ENCODE measurements at regions not wholly inside any gene's neighbourhood (a gene's known extent, or its start where the extent isn't known, plus 50 kb on each side); places are given as distances from the start of the nearest gene placed in this dataset.
"Not testable (repeated sequence)": the region's sequence is repeated elsewhere in the genome, so short reads cannot be mapped to it uniquely, and the experiment has no call there.

DNA sequence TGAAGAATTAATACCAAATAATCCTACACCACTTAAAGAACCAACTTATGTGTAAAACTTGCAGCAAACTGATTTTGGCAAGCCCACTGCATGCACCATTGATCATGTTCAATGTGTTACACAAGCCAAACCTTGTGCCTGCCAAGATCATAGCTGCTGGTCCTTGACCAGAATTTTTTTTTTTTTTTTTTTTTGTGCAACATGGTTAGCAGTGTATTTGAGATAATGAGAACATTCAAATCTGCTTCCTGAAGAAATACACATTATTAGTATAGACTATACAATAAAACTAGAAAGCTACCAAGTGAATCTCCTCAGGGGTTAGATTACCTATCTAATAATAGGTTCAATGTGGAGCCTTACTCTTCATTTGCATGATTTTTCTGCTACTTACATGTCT lies 421.0 kb downstream of the MRPL39 start:
- Histone ChIP-seq H3K36me3 (no peaks in the 10 kb centered on the region), H3K27me3 (no peaks in the 10 kb centered on the region), H3K4me1 (no peaks in the 10 kb centered on the region), H3K27ac (no peak overlapping the region), H3K4me3 (no peak overlapping the region), H3K9me3 (no peaks in the 10 kb centered on the region)
- TF ChIP-seq, protein P1, sequence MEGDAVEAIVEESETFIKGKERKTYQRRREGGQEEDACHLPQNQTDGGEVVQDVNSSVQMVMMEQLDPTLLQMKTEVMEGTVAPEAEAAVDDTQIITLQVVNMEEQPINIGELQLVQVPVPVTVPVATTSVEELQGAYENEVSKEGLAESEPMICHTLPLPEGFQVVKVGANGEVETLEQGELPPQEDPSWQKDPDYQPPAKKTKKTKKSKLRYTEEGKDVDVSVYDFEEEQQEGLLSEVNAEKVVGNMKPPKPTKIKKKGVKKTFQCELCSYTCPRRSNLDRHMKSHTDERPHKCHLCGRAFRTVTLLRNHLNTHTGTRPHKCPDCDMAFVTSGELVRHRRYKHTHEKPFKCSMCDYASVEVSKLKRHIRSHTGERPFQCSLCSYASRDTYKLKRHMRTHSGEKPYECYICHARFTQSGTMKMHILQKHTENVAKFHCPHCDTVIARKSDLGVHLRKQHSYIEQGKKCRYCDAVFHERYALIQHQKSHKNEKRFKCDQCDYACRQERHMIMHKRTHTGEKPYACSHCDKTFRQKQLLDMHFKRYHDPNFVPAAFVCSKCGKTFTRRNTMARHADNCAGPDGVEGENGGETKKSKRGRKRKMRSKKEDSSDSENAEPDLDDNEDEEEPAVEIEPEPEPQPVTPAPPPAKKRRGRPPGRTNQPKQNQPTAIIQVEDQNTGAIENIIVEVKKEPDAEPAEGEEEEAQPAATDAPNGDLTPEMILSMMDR (IDR thresholded peaks at IDR 0.05), result no peak
- no peak for TF ChIP-seq POLR2AphosphoS5 (IDR thresholded peaks at IDR 0.05; ENCODE audit: insufficient read depth in 1 of 2, low read depth in 1 of 2)
- no peak for TF ChIP-seq POLR2A (IDR thresholded peaks at IDR 0.05)
- intact Hi-C loops (cut with DNase I), result loop anchor here (10.0 kb wide), 1 partner anchor 59 kb away; no protein-coding TSS in a partner anchor
- DNase-seq (ENCODE audit: extremely low spot score in 2 of 2), result no peak

DNA sequence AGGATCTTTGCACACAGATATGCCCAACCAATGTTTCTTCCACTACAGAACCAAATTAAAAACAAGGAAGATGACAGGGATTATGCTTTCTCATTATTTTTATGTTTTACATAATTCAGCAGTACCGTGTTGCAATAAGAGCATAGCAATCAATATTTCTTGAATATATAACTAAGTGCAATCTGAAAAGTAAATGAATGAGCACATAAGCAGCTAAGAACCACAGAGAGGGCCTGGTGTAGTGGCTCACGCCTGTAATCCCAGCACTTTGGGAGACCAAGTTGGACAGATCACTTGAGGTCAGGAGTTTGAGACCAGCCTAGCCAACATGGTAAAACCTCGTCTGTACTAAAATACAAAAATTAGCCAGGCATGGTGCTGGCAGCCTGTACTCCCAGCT lies 423.7 kb downstream of the MRPL39 start:
- Histone ChIP-seq H3K9me3 (no peaks in the 10 kb centered on the region), H3K36me3 (no peaks in the 10 kb centered on the region), H3K27me3 (no peaks in the 10 kb centered on the region), H3K4me3 (no peak overlapping the region), H3K27ac (no peak overlapping the region), H3K4me1 (no peaks in the 10 kb centered on the region)
- intact Hi-C loops (cut with DNase I), result loop anchor here (10.0 kb wide), 1 partner anchor 61 kb away; no protein-coding TSS in a partner anchor
- TF ChIP-seq POLR2AphosphoS5 (IDR thresholded peaks at IDR 0.05; ENCODE audit: insufficient read depth in 1 of 2, low read depth in 1 of 2) (no peak), POLR2A (IDR thresholded peaks at IDR 0.05) (no peak)
- TF ChIP-seq, protein P1 (IDR thresholded peaks at IDR 0.05), result no peak
- no peak for DNase-seq (ENCODE audit: extremely low spot score in 2 of 2)

DNA sequence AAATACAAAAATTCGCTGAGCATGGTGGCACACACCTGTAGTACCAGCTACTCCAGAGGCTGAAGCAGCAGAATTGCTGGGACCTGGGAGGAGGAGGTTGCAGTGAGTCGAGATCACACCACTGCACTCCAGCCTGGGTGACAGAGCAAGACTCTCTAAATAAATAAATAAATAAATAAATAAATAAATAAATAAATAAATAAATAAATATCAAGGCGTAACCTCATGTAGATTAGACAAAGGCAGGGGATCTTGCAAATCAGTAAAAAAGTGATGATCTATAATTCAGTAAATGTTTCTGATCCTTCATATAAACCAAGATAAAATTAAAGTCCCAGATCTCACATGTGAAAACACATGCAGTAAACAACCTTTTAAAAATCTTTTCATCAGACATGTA lies 425.6 kb downstream of the MRPL39 start:
- not testable (repeated sequence) for H3K27me3 ChIP-seq; H3K4me3 ChIP-seq; DNase-seq (ENCODE audit: extremely low spot score in 2 of 2); H3K9me3 ChIP-seq; H3K36me3 ChIP-seq; H3K27ac ChIP-seq; H3K4me1 ChIP-seq
- intact Hi-C loops (cut with DNase I), result loop anchor here (10.0 kb wide), 1 partner anchor 63 kb away; no protein-coding TSS in a partner anchor

DNA sequence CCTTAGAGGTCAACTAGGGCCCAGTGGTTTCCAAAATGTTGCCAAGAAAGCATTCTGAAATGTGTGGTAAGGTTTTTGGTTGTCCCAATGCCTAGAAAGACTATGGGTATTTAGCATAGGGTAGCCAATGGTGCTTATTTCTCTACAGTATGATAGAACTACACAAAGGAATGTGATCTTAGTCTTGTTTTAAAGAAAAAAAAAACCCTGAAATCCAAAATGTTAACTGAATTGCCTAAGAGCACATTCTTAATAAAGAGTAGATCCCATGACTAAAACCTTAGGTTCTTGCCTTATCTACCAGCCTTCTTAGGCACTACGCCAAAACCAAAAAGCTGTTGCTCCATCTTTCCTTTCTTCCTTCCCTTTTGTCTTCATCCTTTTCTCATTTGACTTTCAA lies 428.2 kb downstream of the MRPL39 start:
- Histone ChIP-seq H3K27me3 (no peaks in the 10 kb centered on the region), H3K4me3 (no peak overlapping the region), H3K27ac (no peak overlapping the region), H3K4me1 (no peaks in the 10 kb centered on the region), H3K36me3 (no peaks in the 10 kb centered on the region), H3K9me3 (no peaks in the 10 kb centered on the region)
- intact Hi-C loops (cut with DNase I), result no loop called here
- TF ChIP-seq, protein P1 (IDR thresholded peaks at IDR 0.05), result no peak
- TF ChIP-seq POLR2A (IDR thresholded peaks at IDR 0.05), result no peak
- TF ChIP-seq POLR2AphosphoS5 (IDR thresholded peaks at IDR 0.05; ENCODE audit: insufficient read depth in 1 of 2, low read depth in 1 of 2), result no peak
- no peak for DNase-seq (ENCODE audit: extremely low spot score in 2 of 2)

DNA sequence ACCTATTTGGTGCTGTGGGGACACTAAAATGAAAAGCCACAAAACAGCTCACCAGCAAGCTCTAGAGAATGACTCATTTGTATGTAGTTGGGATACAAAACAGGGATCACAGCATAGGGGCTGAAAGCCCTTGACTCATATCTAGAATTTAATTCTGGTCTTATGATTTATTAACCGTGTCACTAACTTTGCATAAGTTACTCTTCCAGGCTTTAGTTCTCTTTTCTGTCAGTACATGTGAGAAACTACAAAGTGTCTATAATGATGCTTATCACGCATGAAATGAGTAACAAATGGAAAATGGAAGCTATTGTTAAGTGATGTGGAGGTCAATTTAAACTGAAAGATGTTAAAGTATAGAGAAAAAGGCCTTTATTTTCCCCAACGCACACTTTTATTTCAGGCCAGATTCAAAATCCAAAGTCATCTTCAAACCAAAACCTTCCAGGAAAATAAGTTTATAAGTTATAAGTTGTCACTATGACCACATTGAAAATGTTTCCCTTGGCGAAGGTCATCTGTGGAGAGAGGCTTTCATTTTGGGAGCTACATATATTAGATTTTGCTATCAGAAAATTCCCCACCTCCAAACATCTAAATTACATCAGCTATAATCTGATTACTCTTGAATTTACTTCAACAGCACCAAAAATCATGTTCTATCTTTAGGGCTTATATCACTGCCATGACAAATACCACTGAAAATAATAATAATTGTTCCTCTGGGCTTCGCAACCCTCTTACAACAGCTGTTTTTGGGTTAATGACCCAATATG lies 430.5 kb downstream of the MRPL39 start:
- no peaks in the 10 kb centered on the region for H3K9me3 ChIP-seq

More for the DNA sequence above, 430.5 kb downstream of the MRPL39 start:
- Histone ChIP-seq H3K4me3 (no peak overlapping the region), H3K4me1 (no peaks in the 10 kb centered on the region), H3K36me3 (no peaks in the 10 kb centered on the region), H3K27ac (no peak overlapping the region), H3K27me3 (no peaks in the 10 kb centered on the region)
- intact Hi-C loops (cut with DNase I), result no loop called here
- TF ChIP-seq POLR2A (IDR thresholded peaks at IDR 0.05) (no peak), POLR2AphosphoS5 (IDR thresholded peaks at IDR 0.05; ENCODE audit: insufficient read depth in 1 of 2, low read depth in 1 of 2) (no peak)
- TF ChIP-seq, protein P1 (IDR thresholded peaks at IDR 0.05), result no peak
- no peak for DNase-seq (ENCODE audit: extremely low spot score in 2 of 2)

Measured in vagina (tissue), 2 donors.